ENCODE measurements at regions not wholly inside any gene's neighbourhood (a gene's known extent, or its start where the extent isn't known, plus 50 kb on each side); places are given as distances from the start of the nearest gene placed in this dataset.
"Not testable (repeated sequence)": the region's sequence is repeated elsewhere in the genome, so short reads cannot be mapped to it uniquely, and the experiment has no call there.

DNA sequence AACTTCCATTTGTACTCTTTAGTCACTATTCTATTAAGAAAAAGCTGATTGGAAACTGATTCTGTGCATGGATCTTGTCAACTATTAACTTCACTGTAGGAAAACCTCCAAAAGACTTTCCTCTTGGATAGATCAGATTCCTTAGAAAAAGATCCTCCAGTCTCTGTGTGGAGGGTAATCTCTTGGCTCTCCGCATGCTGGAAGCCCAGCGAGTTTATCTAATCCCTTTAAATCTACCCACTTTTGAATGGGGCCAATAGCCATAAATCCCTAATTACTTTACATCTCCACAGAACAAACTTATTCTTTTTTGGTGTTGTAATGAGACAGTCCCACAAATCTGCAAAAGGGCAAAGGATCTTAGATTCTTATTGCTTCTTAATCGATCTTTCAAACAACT, 1206.4 kb upstream of the ADGRL4 start:
- DNase-seq (ENCODE audit: low read depth in 3 of 3, low spot score in 2 of 3), result no peak

DNA sequence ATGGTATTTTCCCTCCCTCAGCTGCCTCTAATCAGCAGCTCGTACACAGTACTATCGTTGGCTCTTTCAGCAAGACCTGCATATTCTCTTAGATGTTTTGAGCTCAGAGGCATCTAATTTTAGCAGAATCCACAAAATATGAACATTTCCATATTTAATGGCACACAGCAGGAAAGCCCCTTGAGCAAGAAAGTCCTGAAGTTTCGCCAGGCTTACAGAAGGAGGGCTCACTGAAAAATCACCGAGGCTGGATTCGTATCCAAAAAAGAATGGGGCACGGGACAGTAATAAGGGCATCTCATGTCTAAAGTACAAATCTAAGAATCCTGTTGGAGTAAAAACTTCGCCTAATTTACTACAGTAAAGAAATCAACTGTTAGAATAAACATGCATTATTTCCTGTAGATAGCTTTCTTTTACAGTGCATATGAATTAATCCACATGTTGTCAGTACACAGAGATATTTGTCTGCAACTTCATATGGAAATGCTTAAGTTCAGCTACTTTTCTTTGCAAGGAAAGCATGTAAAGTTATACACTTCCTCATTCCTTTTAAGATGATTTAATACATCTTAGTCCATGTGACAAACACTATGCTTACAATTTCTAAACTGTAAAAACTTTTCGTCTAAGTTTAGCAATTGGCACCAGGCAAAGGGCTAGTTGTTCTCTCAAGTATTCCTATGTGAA, 1205.3 kb upstream of the ADGRL4 start:
- DNase-seq (ENCODE audit: low read depth in 3 of 3, low spot score in 2 of 3), result no peak

DNA sequence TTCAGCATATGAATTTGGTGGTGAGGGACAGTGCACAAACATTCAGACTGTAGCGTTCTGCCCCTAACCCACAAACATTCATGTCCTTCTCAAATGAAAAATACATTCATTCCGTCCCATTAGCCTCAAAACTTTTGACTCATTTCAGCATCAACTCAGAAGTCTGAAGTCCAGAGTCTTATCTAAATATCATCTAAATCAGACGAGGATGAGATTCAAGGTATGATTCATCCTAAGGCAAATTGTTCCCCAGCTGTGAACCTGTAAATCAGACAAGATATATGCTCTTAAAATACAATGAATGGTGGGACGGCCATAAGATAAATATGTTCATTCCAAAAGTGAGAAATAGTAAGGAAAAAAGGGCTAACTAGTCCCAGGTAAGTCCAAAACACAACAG, 1195.6 kb upstream of the ADGRL4 start:
- no peak for DNase-seq (ENCODE audit: low read depth in 3 of 3, low spot score in 2 of 3)

DNA sequence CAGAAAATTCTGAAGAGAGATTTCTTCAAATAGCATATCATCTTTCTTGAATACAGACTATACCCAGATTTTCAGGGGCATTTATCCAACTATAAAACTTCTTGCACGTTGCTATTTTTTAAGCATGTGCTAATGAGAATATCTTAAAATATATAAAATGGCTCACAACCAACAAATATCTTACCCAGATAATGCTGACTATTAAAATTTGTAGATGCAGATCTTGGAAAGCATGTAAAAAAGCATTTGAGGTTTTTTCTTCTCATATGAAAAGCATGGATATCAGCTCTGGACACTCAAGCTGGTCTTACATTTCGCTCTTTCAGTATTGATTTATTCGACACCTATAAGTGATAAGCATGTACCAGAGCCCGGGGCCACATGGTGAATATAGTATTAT, 1187.7 kb upstream of the ADGRL4 start:
- DNase-seq (ENCODE audit: low read depth in 3 of 3, low spot score in 2 of 3), result no peak

DNA sequence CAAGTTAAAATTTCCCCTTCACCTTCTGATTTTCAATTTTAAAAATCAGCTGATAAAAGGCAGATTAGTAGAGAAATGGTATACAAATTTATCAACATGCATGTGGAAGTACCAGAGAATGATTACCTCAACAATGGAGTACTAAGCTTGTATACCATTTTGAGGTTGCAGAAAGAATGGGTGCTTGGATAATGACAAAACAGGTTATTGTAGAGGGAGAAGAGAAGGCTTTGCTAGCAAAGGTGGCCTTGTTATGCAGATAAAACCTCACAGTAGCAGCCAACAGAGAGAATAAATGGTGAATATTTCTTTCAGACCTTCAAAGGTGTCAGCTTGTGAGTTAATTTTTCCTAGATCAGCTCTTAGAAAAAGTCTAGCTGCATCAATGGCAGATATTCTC, 1174.9 kb upstream of the ADGRL4 start:
- no peak for DNase-seq (ENCODE audit: low read depth in 3 of 3, low spot score in 2 of 3)

DNA sequence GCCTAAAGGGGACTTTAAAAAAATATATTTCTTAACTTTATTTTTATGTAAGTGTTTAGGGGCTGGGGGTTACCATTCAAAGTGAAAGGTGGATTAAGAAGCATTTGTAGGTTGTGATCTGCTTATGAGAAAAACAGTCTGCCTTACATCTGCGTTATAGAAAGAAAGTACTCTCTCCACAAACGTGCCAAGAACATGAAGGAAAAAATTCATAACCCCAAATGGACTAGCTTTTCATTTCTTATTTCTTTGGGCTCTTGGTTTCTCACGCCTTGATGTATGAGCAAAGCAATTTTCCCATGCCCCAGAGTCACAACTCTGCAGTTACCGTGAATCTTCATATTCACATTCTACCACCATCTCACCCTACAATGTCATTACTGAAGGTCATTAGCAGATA, 1165.1 kb upstream of the ADGRL4 start:
- DNase-seq (ENCODE audit: low read depth in 3 of 3, low spot score in 2 of 3), result no peak

DNA sequence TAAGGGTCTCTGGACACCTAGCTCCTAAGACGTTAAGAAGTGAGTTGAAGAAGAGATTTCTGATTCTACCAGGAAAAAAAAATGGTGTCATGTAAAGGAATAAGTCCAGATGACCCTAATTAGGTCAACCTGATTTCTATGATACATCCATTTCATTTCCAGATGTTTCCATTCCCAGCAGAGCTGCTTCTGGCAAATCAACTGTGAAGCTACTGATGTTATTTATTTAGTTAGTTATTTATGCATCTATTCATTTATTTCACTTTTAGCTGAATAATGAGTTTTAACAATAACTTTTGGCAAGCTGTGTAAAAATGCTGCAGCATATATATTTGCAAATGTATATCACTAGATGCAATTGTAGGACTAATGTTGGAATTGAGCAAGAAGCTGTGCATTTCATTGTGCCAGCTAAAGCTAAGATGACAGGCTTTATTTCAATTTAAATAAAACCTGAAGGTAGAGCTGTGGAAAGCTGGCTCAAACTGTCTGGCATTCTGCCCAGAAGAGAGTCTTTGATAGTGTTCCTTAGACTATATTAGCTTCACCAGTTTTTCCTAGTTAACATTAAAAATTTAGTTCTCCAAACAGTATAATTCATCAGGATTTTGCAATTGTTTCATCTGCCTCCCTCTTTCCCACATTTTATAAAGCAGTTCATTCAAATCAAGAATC, 1164.4 kb upstream of the ADGRL4 start:
- no peak for DNase-seq (ENCODE audit: low read depth in 3 of 3, low spot score in 2 of 3)

DNA sequence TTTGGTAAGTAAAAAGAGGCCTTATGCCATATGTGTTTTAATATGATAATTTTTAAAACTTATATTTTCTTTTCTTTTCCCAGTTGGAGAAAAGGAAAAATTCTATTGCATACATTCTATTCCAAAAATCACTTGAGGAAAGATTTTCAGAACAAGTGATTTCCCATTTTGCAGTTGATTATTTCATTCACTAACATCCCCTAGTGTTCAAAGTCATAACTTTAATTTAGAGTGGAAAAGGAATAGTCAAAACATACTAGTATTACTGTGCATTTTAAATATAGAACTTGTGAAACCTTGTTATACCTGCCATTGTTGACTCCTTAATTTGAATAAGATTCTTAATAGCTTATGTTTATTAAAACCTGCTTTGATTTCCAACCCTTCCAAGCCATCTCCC, 1157.6 kb upstream of the ADGRL4 start:
- no peak for DNase-seq (ENCODE audit: low read depth in 3 of 3, low spot score in 2 of 3)

DNA sequence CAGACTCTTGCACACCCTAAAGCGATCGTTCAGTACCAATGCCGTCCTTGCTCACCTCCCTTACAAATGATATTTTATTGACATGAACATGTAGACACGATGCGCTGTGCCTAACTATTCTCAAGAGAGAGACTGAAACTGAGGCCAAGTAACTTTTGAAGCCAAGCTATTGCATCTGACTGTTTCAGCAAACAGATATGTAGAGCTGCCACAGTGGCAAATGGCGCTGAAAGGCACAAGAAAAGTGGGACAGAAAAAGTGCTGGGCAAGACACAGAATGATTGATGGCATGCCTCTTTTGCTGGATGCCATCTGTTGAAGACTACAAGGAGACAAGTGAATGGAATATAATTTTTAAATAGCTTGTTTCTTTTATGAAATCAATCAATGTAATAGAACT, 1157.2 kb upstream of the ADGRL4 start:
- DNase-seq (ENCODE audit: low read depth in 3 of 3, low spot score in 2 of 3), result no peak

DNA sequence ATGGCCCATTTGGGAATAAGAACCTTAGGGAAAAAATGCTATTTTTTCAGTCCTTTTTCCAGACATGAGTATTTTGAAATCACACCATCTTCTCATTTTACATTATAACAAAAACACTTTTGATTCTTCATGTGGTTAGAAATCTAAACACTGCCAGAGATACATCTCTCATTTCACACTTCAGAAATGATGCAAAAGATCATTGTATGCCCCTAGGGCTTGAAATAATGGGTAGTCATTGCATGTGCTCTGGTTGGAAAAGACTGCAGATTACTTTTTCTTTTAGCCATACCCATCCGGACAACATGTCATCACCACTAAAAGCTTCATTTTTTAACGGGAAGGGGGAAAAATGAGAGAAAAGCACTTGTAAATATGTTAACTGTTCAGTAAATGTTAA, 1152.2 kb upstream of the ADGRL4 start:
- no peak for DNase-seq (ENCODE audit: low read depth in 3 of 3, low spot score in 2 of 3)

DNA sequence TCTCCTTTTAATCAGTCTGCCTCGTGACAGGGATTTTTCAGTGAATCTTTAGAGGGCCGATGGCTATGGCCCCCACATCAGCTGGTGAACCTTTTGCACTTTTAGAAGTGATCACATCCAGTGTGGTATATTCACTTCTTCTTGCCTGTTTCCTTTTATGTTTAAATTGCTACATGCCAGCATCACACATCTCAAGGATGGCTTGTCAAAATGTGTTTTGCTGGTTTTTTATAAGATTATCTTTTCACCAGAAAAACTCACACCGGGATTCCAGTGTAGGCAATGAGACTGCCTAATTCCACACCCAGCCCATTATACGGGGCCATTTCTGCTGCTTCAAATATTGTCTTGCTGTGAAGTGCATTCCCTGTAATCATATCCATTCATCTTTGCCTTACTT, 1151.7 kb upstream of the ADGRL4 start:
- no peak for DNase-seq (ENCODE audit: low read depth in 3 of 3, low spot score in 2 of 3)

DNA sequence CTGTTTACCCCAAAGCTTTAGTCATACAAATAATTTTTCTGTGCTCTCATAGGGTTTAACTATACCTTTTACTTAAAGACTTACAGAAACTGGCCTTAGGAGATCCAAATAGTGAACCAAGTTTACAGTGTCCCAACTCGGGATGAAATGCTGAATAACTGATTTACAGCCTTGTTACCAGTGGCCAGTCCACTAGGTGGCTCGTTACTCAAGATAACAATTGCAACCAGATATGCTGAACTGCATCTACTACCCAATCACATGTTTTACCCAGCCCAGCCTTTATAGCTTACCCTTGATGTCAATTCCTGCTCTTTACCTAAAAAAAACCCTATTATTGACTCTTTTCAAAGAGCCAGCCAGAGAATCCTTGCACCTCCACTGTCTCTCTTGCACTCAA, 1148.8 kb upstream of the ADGRL4 start:
- no peak for DNase-seq (ENCODE audit: low read depth in 3 of 3, low spot score in 2 of 3)

DNA sequence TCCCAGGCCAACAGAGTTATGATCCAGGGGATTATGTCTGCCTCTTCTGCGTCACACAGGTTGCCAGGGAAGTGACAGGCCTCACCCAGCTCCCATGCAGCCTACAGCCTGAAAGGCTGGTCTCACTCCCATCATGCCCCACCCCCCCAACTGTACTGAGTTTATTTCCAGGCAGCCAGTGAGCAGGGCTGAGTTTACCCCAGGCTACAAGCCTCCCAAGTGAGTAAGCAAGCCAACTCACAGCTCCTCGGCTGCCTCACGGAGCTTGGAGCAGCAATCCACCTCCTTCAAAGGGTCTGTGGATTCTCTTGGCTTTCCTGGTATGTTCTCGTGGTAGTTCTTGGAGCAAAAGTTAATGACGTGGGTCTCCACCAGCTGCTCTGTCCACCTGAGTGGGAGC, 1147.6 kb upstream of the ADGRL4 start:
- DNase-seq (ENCODE audit: low read depth in 3 of 3, low spot score in 2 of 3), result no peak

DNA sequence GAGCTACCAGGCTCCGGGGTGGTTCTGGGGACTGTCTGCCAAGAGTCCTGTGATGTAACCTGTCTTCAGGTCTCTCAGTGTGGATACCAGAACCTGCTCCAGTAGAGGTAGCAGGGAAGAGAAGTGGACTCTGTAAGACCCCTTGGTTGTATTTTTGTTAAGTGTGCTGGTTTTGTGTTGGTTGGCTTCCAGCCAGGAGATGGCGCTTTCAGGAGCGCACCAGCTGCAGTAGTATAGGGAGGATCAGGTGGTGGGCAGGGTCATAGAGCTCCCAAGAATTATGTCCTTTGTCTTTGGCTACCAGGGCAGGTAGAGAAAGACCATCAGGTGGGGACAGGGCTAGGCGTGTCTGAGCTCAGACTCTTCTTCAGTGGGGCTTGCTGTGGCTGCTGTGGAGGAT, 1147.2 kb upstream of the ADGRL4 start:
- DNase-seq (ENCODE audit: low read depth in 3 of 3, low spot score in 2 of 3), result no peak

DNA sequence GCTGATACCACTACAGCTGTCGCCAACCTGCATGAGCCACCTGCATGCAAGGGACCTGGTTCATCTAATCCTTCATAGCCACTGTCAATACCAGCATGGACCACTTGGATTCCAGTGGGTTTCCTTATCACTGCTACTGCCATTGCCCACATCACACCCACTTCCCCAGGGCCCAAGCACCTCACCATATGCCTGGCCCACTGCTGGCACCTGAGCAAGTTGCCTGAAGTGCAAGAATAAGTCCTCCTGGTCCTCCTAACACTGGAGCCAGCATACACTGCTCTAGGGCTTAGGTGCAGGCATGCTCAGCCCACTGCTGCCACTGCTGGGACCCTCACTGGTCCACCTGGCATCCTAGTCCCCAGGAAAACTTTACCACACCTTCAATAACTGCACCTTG, 1136.8 kb upstream of the ADGRL4 start:
- no peak for DNase-seq (ENCODE audit: low read depth in 3 of 3, low spot score in 2 of 3)

DNA sequence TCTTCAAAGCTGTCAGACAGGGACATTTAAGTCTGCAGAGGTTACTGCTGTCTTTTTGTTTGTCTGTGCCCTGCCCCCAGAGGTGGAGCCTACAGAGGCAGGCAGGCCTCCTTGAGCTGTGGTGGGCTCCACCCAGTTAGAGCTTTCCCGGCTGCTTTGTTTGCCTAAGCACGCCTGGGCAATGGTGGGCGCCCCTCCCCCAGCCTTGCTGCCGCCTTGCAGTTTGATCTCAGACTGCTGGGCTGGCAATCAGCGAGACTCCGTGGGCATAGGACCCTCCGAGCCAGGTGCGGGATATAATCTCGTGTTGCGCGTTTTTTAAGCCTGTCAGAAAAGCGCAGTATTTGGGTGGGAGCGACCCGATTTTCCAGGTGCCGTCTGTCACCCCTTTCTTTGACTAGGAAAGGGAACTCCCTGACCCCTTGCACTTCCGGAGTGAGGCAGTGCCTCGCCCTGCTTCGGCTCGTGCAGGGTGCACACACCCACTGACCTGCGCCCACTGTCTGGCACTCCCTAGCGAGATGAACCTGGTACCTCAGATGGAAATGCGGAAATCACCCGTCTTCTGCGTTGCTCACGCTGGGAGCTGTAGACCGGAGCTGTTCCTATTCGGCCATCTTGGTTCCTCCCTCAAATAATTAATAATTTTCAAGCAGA, 1131.5 kb upstream of the ADGRL4 start:
- DNase-seq (ENCODE audit: low read depth in 3 of 3, low spot score in 2 of 3), result not testable (repeated sequence)

DNA sequence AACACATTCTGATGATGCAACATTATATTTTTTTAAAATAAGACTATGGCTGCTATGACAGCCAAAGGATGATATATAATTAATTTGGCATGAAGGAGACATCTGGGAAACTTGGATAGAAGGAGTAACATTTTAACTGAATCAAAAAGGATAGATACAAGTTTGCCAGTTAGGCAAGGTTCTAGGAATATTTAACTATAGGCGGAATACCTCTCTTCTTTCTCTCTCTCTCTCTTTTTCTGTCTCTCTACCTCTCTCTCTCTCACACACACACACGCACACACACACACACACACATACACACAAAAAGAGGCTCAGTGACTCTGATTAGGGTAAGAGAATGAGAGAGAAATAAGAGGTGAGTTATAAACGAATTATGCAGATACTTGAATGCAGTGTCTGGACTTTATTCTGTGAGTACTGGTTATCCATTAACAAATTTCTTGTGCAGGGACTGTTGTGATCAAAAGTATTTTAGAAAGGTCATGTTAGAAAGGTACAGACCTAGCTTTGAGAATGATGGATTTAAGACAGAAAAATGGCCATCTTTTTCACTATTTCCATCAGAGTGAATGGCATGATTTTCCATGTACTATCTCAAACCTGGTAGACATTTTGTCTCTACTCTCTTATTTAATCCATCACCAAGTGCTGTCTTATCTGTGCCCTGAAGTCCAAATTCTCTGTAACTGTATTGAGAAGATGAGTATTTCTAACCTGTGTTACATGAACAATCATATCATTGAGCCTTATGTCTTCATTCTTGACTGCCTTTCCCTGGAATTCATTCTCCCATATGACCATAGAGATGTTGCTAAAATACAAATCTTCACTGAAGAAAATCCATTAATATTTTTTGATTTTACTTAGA, 1106.9 kb upstream of the ADGRL4 start:
- DNase-seq (ENCODE audit: low read depth in 3 of 3, low spot score in 2 of 3), result no peak

DNA sequence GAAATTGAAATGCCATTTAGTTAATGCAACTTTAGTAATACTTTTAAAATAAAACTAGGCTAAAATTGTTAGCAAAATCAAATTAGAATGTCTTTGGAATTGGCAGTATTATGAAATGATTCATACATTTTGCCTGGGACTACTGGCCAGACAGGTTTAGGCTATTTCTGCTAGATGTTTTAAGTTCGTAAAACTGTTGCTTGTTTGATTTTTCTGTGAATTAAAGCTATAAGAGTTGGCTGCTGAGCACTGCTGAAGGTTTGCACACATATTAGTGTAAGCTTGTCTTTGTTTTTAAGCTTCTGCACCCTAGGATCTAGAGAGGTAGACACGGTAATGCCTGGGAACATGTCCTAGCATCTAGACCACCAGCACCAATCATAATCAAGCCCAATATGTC, 1094.6 kb upstream of the ADGRL4 start:
- no peak for DNase-seq (ENCODE audit: low read depth in 3 of 3, low spot score in 2 of 3)

DNA sequence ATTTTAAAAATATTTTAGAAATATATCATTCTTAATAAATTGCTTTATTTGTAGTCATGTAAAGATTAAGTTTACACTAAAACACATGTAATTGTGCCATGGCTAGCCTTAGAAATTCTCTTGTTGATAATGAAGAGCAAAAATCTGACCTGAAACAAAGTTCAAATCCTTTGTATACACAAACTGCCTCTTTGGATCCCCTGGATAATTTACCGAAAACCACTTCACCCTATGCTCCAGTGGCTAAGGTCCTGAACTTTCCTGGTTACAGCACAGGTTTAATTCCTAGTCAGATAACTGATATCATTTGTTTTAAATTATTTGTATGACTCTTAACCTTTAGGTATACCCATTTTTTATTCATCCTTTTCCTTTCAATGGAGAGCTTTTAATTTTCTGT, 1093.2 kb upstream of the ADGRL4 start:
- DNase-seq (ENCODE audit: low read depth in 3 of 3, low spot score in 2 of 3), result no peak

DNA sequence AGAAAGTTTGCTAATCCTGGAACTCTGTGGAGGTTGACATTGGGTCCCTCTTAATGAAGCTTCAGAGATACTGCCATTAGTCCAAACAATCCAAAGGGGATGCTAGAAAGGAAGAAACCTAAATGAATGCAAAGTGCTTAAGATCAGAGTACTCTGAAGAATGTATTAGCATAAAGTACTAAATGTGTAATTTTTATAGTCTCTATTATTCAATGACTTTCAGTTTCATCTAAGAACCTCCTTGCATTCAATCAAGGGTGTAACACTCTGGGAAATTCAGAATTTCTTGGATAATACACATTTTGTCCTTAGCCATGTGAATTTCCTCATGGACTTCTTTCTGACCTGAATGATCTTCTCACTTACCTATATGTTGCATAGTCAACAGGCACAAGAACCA, 1078.5 kb upstream of the ADGRL4 start:
- DNase-seq (ENCODE audit: low read depth in 3 of 3, low spot score in 2 of 3), result no peak

DNA sequence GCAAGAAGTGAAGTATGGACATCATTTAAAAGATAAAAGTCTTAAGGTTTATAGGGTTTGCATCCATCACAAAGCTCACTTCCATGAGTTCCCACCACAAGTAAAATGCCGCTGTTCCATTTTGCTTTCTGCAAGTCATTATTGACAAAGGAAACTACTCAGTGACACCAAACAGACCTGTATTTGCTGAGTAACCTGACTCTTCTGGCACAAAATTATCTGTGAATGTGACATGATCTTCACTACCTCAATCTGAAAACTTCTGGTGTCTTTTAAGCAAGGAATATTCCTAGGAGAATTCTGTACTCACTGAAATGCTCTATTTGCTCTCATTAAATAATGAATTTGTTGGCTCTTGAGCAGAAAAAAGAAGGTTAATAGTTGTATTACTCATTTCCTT, 1077.4 kb upstream of the ADGRL4 start:
- no peak for DNase-seq (ENCODE audit: low read depth in 3 of 3, low spot score in 2 of 3)

Measured in right renal cortex interstitium (tissue), 3 donors.